ENCODE measurements at regions not wholly inside any gene's neighbourhood (a gene's known extent, or its start where the extent isn't known, plus 50 kb on each side); places are given as distances from the start of the nearest gene placed in this dataset.

GRCh38 chr12:4215229-4216186 lies 58.1 kb upstream of the CCND2 start:
- CTCF ChIA-PET (ENCODE audit: unreplicated experiment), result interaction anchor here (0.6 kb wide), 1 partner anchor 33 kb away, joined by 4 read pairs; no protein-coding TSS in a partner anchor
- H3K4me1 ChIP-seq (ENCODE audit: insufficient read depth, low read length, poor library complexity, severe bottlenecking), result peaks cover 5% of the 10 kb centered on the region
- BruUV-seq (replicated peaks), result no TSS peak
- TF ChIP-seq CTCF (conservative IDR thresholded peaks at IDR 0.05; ENCODE audit: low read length) (no peak), EZH2phosphoT487 (IDR thresholded peaks at IDR 0.05; ENCODE audit: borderline replicate concordance, low read depth, low read length) (no peak)
- peak overlapping the region; percentile 37; the same call in 1 of the 2 replicates for H3K4me2 ChIP-seq (ENCODE audit: low read length)
- H2AFZ ChIP-seq (ENCODE audit: low read length), result no peak overlapping the region
- no peaks in the 10 kb centered on the region for H4K20me1 ChIP-seq (ENCODE audit: insufficient read depth, low read length)
- H3K27ac ChIP-seq (ENCODE audit: low read depth, low read length, poor library complexity, severe bottlenecking), result no peak overlapping the region
- no peak for DNase-seq (ENCODE audit: low spot score)
- no peaks in the 10 kb centered on the region for H3K36me3 ChIP-seq (ENCODE audit: insufficient read depth, low read length)
- no peaks in the 10 kb centered on the region for H3K9me3 ChIP-seq (ENCODE audit: low read length)
- intact Hi-C loops (cut with micrococcal nuclease; ENCODE audit: unreplicated experiment), result no loop called here
- H3K9me2 ChIP-seq (ENCODE audit: insufficient read depth, low read length), result no peaks in the 10 kb centered on the region
- POLR2A ChIA-PET, result interaction anchor here (1.7 kb wide), 1 partner anchor 11 kb away, joined by 9 read pairs; no protein-coding TSS in a partner anchor
- H3K79me2 ChIP-seq (ENCODE audit: insufficient read depth, low read depth, low read length), result no peaks in the 10 kb centered on the region
- no peak overlapping the region for H3K4me3 ChIP-seq (ENCODE audit: low read depth, low read length, poor library complexity, severe bottlenecking)

GRCh38 chr12:4214877-4215228 lies 58.7 kb upstream of the CCND2 start:
- ChIA-PET CTCF (ENCODE audit: unreplicated experiment) (interaction anchor here (0.6 kb wide), 1 partner anchor 34 kb away, joined by 4 read pairs; no protein-coding TSS in a partner anchor), POLR2A (no interaction called here)
- TF ChIP-seq CTCF (conservative IDR thresholded peaks at IDR 0.05; ENCODE audit: low read length) (no peak), EZH2phosphoT487 (IDR thresholded peaks at IDR 0.05; ENCODE audit: borderline replicate concordance, low read depth, low read length) (no peak)
- Histone ChIP-seq H3K27ac (ENCODE audit: low read depth, low read length, poor library complexity, severe bottlenecking) (no peak overlapping the region), H3K4me3 (ENCODE audit: low read depth, low read length, poor library complexity, severe bottlenecking) (no peak overlapping the region), H2AFZ (ENCODE audit: low read length) (no peak overlapping the region), H3K36me3 (ENCODE audit: insufficient read depth, low read length) (no peaks in the 10 kb centered on the region), H4K20me1 (ENCODE audit: insufficient read depth, low read length) (no peaks in the 10 kb centered on the region), H3K9me2 (ENCODE audit: insufficient read depth, low read length) (no peaks in the 10 kb centered on the region), H3K9me3 (ENCODE audit: low read length) (no peaks in the 10 kb centered on the region), H3K79me2 (ENCODE audit: insufficient read depth, low read depth, low read length) (no peaks in the 10 kb centered on the region), H3K4me2 (ENCODE audit: low read length) (peak overlapping the region; percentile 37; the same call in 1 of the 2 replicates), H3K4me1 (ENCODE audit: insufficient read depth, low read length, poor library complexity, severe bottlenecking) (peaks cover 5% of the 10 kb centered on the region)
- no TSS peak for BruUV-seq (replicated peaks)
- DNase-seq (ENCODE audit: low spot score), result no peak
- intact Hi-C loops (cut with micrococcal nuclease; ENCODE audit: unreplicated experiment), result no loop called here

GRCh38 chr12:4213471-4213870 lies 60.1 kb upstream of the CCND2 start:
- H3K9me3 ChIP-seq (ENCODE audit: low read length), result no peaks in the 10 kb centered on the region
- ChIA-PET POLR2A (interaction anchor here (0.6 kb wide), 1 partner anchor 188 kb away, joined by 3 read pairs; no protein-coding TSS in a partner anchor), CTCF (ENCODE audit: unreplicated experiment) (no interaction called here)

More at GRCh38 chr12:4213471-4213870, 60.1 kb upstream of the CCND2 start:
- BruUV-seq (replicated peaks), result no TSS peak
- no peak for DNase-seq (ENCODE audit: low spot score)
- H3K4me1 ChIP-seq (ENCODE audit: insufficient read depth, low read length, poor library complexity, severe bottlenecking), result peaks cover 5% of the 10 kb centered on the region
- H3K4me2 ChIP-seq (ENCODE audit: low read length), result no peak overlapping the region
- H4K20me1 ChIP-seq (ENCODE audit: insufficient read depth, low read length), result no peaks in the 10 kb centered on the region
- H3K9me2 ChIP-seq (ENCODE audit: insufficient read depth, low read length), result no peaks in the 10 kb centered on the region
- no peaks in the 10 kb centered on the region for H3K36me3 ChIP-seq (ENCODE audit: insufficient read depth, low read length)
- H3K79me2 ChIP-seq (ENCODE audit: insufficient read depth, low read depth, low read length), result no peaks in the 10 kb centered on the region
- TF ChIP-seq EZH2phosphoT487 (IDR thresholded peaks at IDR 0.05; ENCODE audit: borderline replicate concordance, low read depth, low read length) (no peak), CTCF (conservative IDR thresholded peaks at IDR 0.05; ENCODE audit: low read length) (no peak)
- H3K27ac ChIP-seq (ENCODE audit: low read depth, low read length, poor library complexity, severe bottlenecking), result no peak overlapping the region
- intact Hi-C loops (cut with micrococcal nuclease; ENCODE audit: unreplicated experiment), result no loop called here
- no peak overlapping the region for H3K4me3 ChIP-seq (ENCODE audit: low read depth, low read length, poor library complexity, severe bottlenecking)
- H2AFZ ChIP-seq (ENCODE audit: low read length), result no peak overlapping the region
